ENCODE measurements at regions not wholly inside any gene's neighbourhood (a gene's known extent, or its start where the extent isn't known, plus 50 kb on each side); places are given as distances from the start of the nearest gene placed in this dataset.

GRCh38 chr6:44500074-44500473 is 112.6 kb downstream of the CDC5L start:
- DNase-seq, result no peak
- no peak for ATAC-seq
- intact Hi-C loops (cut with micrococcal nuclease), result no loop called here

- ATAC-seq (no peak), DNase-seq (no peak)
- intact Hi-C loops (cut with micrococcal nuclease), result no loop called here
Observed at GRCh38 chr6:44503471-44503870, 116.0 kb downstream of the CDC5L start.

- ATAC-seq, result no peak
- DNase-seq, result no peak
- intact Hi-C loops (cut with micrococcal nuclease), result no loop called here
Observed at GRCh38 chr6:44504301-44504791, 116.8 kb downstream of the CDC5L start.

- ATAC-seq, result no peak
- DNase-seq, result no peak
- intact Hi-C loops (cut with micrococcal nuclease), result no loop called here
Observed at GRCh38 chr6:44505751-44506150, 118.2 kb downstream of the CDC5L start.

GRCh38 chr6:44507014-44507413 is 119.5 kb downstream of the CDC5L start:
- DNase-seq (no peak), ATAC-seq (no peak)
- intact Hi-C loops (cut with micrococcal nuclease), result no loop called here

GRCh38 chr6:44508646-44509045 is 121.1 kb downstream of the CDC5L start:
- DNase-seq (no peak), ATAC-seq (no peak)
- intact Hi-C loops (cut with micrococcal nuclease), result no loop called here

- no peak for DNase-seq
- ATAC-seq, result no peak
- intact Hi-C loops (cut with micrococcal nuclease), result no loop called here
Observed at GRCh38 chr6:44511126-44511525, 123.6 kb downstream of the CDC5L start.

- intact Hi-C loops (cut with micrococcal nuclease), result no loop called here
- no peak for DNase-seq
- peak; percentile 89 for ATAC-seq
Observed at GRCh38 chr6:44512868-44513741, 125.6 kb downstream of the CDC5L start.

GRCh38 chr6:44514085-44514484 is 126.6 kb downstream of the CDC5L start:
- DNase-seq, result no peak
- no peak for ATAC-seq
- intact Hi-C loops (cut with micrococcal nuclease), result no loop called here

GRCh38 chr6:44514576-44515193 is 127.2 kb downstream of the CDC5L start:
- ATAC-seq, result no peak
- intact Hi-C loops (cut with micrococcal nuclease), result no loop called here
- no peak for DNase-seq

- ATAC-seq, result no peak
- intact Hi-C loops (cut with micrococcal nuclease), result no loop called here
- DNase-seq, result no peak
Observed at GRCh38 chr6:44522871-44523270, 135.4 kb downstream of the CDC5L start.

GRCh38 chr6:44524476-44525227 is 137.1 kb downstream of the CDC5L start:
- no peak for DNase-seq
- intact Hi-C loops (cut with micrococcal nuclease), result no loop called here
- ATAC-seq, result no peak

- intact Hi-C loops (cut with micrococcal nuclease), result no loop called here
- no peak for ATAC-seq
- DNase-seq, result no peak
Observed at GRCh38 chr6:44525761-44526351, 138.3 kb downstream of the CDC5L start.

- ATAC-seq (no peak), DNase-seq (no peak)
- intact Hi-C loops (cut with micrococcal nuclease), result no loop called here
Observed at GRCh38 chr6:44527181-44527580, 139.7 kb downstream of the CDC5L start.

GRCh38 chr6:44527583-44528369 is 140.3 kb downstream of the CDC5L start:
- no peak for DNase-seq
- intact Hi-C loops (cut with micrococcal nuclease), result no loop called here
- ATAC-seq, result no peak

- DNase-seq (no peak), ATAC-seq (no peak)
- intact Hi-C loops (cut with micrococcal nuclease), result no loop called here
Observed at GRCh38 chr6:44528370-44528644, 140.8 kb downstream of the CDC5L start.

GRCh38 chr6:44528716-44529115 is 141.2 kb downstream of the CDC5L start:
- DNase-seq (no peak), ATAC-seq (no peak)
- intact Hi-C loops (cut with micrococcal nuclease), result no loop called here

GRCh38 chr6:44529146-44529905 is 141.8 kb downstream of the CDC5L start:
- no peak for ATAC-seq
- intact Hi-C loops (cut with micrococcal nuclease), result no loop called here
- no peak for DNase-seq
